Gastrocnemius medialis (tissue), 4 donors: ENCODE measurements at regions not wholly inside any gene's neighbourhood (a gene's known extent, or its start where the extent isn't known, plus 50 kb on each side); places are given as distances from the start of the nearest gene placed in this dataset.
A peak's percentile ranks its signal among the peaks of the same experiment; 100 is the strongest.

Source experiments
- ATAC-seq, 2 donors: fragments of 150-250 bp; one replicate each; pipeline ENCODE4 v1.9.1; 2016
- DNase-seq, 2 donors: peaks; one replicate each; pipeline ENCODE4 v3.0.0-alpha.2; 2019
- H3K27ac ChIP-seq, 4 donors: fragments of 200-600 bp; sonication (generic); 1 replicate in 1 of 4; 2 replicates in 3 of 4; pipeline ENCODE4 v1.5.1; 2016 to 2018; ENCODE audit warnings: mild to moderate bottlenecking in 2 of 4, moderate library complexity in 1 of 4
- H3K27me3 ChIP-seq, 3 donors: fragments of 200-600 bp; sonication (generic) in 2 of 3; 1 replicate in 1 of 3; 2 replicates in 2 of 3; pipeline versions ENCODE4 v1.5.1 to v1.6.0; 2016 to 2019; ENCODE audit warnings: mild to moderate bottlenecking in 1 of 3, moderate library complexity in 1 of 3
- H3K36me3 ChIP-seq, 2 donors: fragments of 200-600 bp; sonication (generic) in 1 of 2; one replicate each; pipeline ENCODE4 v1.5.1; 2017 to 2018
- H3K4me1 ChIP-seq, 2 donors: fragments of 200-600 bp; sonication (generic) in 1 of 2; one replicate each; pipeline ENCODE4 v1.5.1; 2016 to 2017; ENCODE audit warnings: mild to moderate bottlenecking in 2 of 2
- H3K4me3 ChIP-seq, 4 donors: fragments of 200-600 bp; sonication (generic) in 3 of 4; 1 replicate in 1 of 4; 2 replicates in 3 of 4; pipeline ENCODE4 v1.5.1; 2016 to 2019; ENCODE audit warnings: mild to moderate bottlenecking in 2 of 4
- H3K9me3 ChIP-seq, 3 donors: fragments of 200-600 bp; sonication (generic) in 2 of 3; 1 replicate in 1 of 3; 2 replicates in 2 of 3; pipeline ENCODE4 v1.5.1; 2016 to 2019
- CTCF ChIP-seq, 5 experiments: fragments of 450-650 bp in 3 of 5; fragments of 200-600 bp in 2 of 5; sonication (generic) in 2 of 5; IDR thresholded peaks in 4 of 5; conservative IDR thresholded peaks in 1 of 5; 1 replicate in 4 of 5; 2 replicates in 1 of 5; pipeline ENCODE4 v1.5.1; 2016 to 2019; ENCODE audit warnings: antibody characterized with exemption in 5 of 5, mild to moderate bottlenecking in 3 of 5, moderate library complexity in 3 of 5
- POLR2A ChIP-seq, 2 donors: fragments of 450-650 bp; IDR thresholded peaks; one replicate each; pipeline ENCODE4 v1.6.1; 2017; ENCODE audit warnings: antibody characterized with exemption in 2 of 2, mild to moderate bottlenecking in 2 of 2, moderate library complexity in 2 of 2
- in situ Hi-C, 4 donors: fragments of 200-750 bp; cut with MboI; loops; one replicate each; pipeline versions ENCODE4 v1.15.0 to v1.8.0; 2017; ENCODE audit warnings: low sequenced_read_pairs in 4 of 4
- intact Hi-C: fragments of 100-400 bp; cut with DNase I; formaldehyde crosslinking; loops from one replicate; pipeline ENCODE4 v1.15.1; 2023; ENCODE audit warnings: low total_unique reads

DNA sequence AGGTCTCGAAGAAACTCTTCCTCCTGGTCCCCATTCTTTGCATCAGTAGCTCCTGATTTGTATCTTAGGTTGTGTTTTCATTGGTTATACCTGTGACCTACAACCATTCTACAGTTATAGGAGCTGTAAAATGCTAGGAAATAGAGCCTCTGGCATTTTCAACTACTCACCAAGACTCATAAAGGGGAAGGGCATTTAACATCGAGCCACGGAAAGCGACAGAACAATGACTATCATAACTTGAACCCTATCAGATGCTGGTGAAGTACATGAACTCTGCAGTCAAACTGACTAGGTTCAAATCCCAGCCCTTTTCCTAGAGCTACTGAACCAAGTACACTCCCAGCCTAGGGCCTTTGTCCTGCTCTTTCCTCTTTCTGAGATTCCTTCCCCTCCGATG, 588.0 kb downstream of the SOX6 start:
- in situ Hi-C loops (no loop called here), intact Hi-C loops (no loop called here)
- Histone ChIP-seq H3K9me3 (no peaks in the 10 kb centered on the region), H3K4me3 (no peak overlapping the region), H3K27me3 (no peaks in the 10 kb centered on the region), H3K36me3 (no peaks in the 10 kb centered on the region), H3K4me1 (peaks cover 0 to 7% of the 10 kb centered on the region in 2 donors), H3K27ac (no peak overlapping the region)
- ATAC-seq: no peak
- DNase-seq: no peak
- no peak for TF ChIP-seq POLR2A (IDR thresholded peaks at IDR 0.05)
- no peak for TF ChIP-seq CTCF (IDR thresholded peaks at IDR 0.05 in 4 of 5, conservative IDR thresholded peaks at IDR 0.05 in 1 of 5)

- H3K27me3 ChIP-seq: no peaks in the 10 kb centered on the region
- TF ChIP-seq CTCF (IDR thresholded peaks at IDR 0.05 in 4 of 5, conservative IDR thresholded peaks at IDR 0.05 in 1 of 5) (no peak), POLR2A (IDR thresholded peaks at IDR 0.05) (no peak)
Measured at GRCh38 chr11:15769203-15769602, 587.1 kb downstream of the SOX6 start.

GRCh38 chr11:15770798-15771414, 585.4 kb downstream of the SOX6 start:
- Histone ChIP-seq H3K9me3 (no peaks in the 10 kb centered on the region), H3K27me3 (no peaks in the 10 kb centered on the region), H3K27ac (no peak overlapping the region), H3K36me3 (no peaks in the 10 kb centered on the region), H3K4me1 (peaks cover 13 to 18% of the 10 kb centered on the region in 2 donors), H3K4me3 (no peak overlapping the region)
- TF ChIP-seq CTCF (IDR thresholded peaks at IDR 0.05 in 4 of 5, conservative IDR thresholded peaks at IDR 0.05 in 1 of 5): peak; percentile 8 to 62 (median 34)
- TF ChIP-seq POLR2A (IDR thresholded peaks at IDR 0.05): no peak
- in situ Hi-C loops (no loop called here), intact Hi-C loops (loop anchor here (10.0 kb wide), 1 partner anchor 844 kb away; no protein-coding TSS in a partner anchor)
- DNase-seq (no peak), ATAC-seq (no peak)

More at GRCh38 chr11:15769203-15769602, 587.1 kb downstream of the SOX6 start:
- in situ Hi-C loops (no loop called here), intact Hi-C loops (no loop called here)
- DNase-seq (no peak), ATAC-seq (no peak)
- no peaks in the 10 kb centered on the region for H3K36me3 ChIP-seq
- no peaks in the 10 kb centered on the region for H3K9me3 ChIP-seq
- peaks cover 0 to 3% of the 10 kb centered on the region in 2 donors for H3K4me1 ChIP-seq
- no peak overlapping the region for H3K4me3 ChIP-seq
- H3K27ac ChIP-seq: no peak overlapping the region

DNA sequence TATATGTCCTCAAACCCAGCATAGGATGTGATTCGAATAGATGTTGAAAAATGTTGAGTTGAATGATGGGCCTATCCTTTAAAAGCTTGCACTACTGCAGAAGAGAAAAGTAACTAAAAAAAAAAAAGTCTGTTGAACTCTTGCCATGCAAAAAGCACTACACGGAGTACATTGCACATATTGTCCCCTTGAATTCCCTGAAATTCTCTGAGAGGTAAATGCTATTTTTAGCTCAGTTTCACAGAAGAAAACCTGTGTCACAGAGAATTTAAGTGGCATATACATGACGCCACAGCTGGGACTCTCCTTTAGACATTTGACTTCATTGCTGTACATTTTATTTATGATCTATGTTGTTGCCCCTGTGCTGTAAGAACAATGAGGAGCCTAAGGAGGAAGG, 583.8 kb downstream of the SOX6 start:
- ATAC-seq (no peak), DNase-seq (no peak)
- Histone ChIP-seq H3K4me3 (no peak overlapping the region), H3K27me3 (no peaks in the 10 kb centered on the region), H3K9me3 (no peaks in the 10 kb centered on the region), H3K36me3 (no peaks in the 10 kb centered on the region), H3K4me1 (peaks cover 13 to 18% of the 10 kb centered on the region in 2 donors), H3K27ac (no peak overlapping the region)
- TF ChIP-seq POLR2A (IDR thresholded peaks at IDR 0.05): no peak
- TF ChIP-seq CTCF (IDR thresholded peaks at IDR 0.05 in 4 of 5, conservative IDR thresholded peaks at IDR 0.05 in 1 of 5): no peak
- in situ Hi-C loops (no loop called here), intact Hi-C loops (loop anchor here (10.0 kb wide), 1 partner anchor 842 kb away; no protein-coding TSS in a partner anchor)

GRCh38 chr11:15772981-15773380, 583.4 kb downstream of the SOX6 start:
- DNase-seq (no peak), ATAC-seq (no peak)
- no peak overlapping the region for H3K27ac ChIP-seq
- H3K4me3 ChIP-seq: no peak overlapping the region
- H3K9me3 ChIP-seq: no peaks in the 10 kb centered on the region
- TF ChIP-seq CTCF (IDR thresholded peaks at IDR 0.05 in 4 of 5, conservative IDR thresholded peaks at IDR 0.05 in 1 of 5) (no peak), POLR2A (IDR thresholded peaks at IDR 0.05) (no peak)
- no peaks in the 10 kb centered on the region for H3K36me3 ChIP-seq
- H3K4me1 ChIP-seq: peaks cover 13 to 18% of the 10 kb centered on the region in 2 donors
- in situ Hi-C loops (no loop called here), intact Hi-C loops (loop anchor here (10.0 kb wide), 1 partner anchor 842 kb away; no protein-coding TSS in a partner anchor)
- H3K27me3 ChIP-seq: no peaks in the 10 kb centered on the region
